H1 (cell line): ENCODE measurements at regions not wholly inside any gene's neighbourhood (a gene's known extent, or its start where the extent isn't known, plus 50 kb on each side); places are given as distances from the start of the nearest gene placed in this dataset.

Experiments used
- CTCF ChIA-PET: fragments of 300-600 bp; sonication (Branson Sonifier 250); formaldehyde crosslinking; loops from one replicate; lab custom pipeline; 2021; ENCODE audit not compliant: partially characterized antibody; lab: Charles Lee
- POLR2A ChIA-PET: fragments of 300-600 bp; sonication (Branson Sonifier 250); formaldehyde crosslinking; loops from one replicate; lab custom pipeline; 2021; ENCODE audit warnings: inconsistent platforms; ENCODE audit not compliant: partially characterized antibody; lab: Charles Lee
- DNase-seq, 2 experiments: peaks; one replicate each; pipeline versions ENCODE4 v3.0.0 to v3.0.0-alpha.2; 2010 to 2022; ENCODE audit warnings: low spot score in 2 of 2, low read depth in 1 of 2, mixed read lengths in 1 of 2
- FAIRE-seq: peaks from 2 replicates; lab custom pipeline; 2011; peaks lifted over from hg19 to GRCh38; lab: Jason Lieb, UNC
- H2AFZ ChIP-seq: 2 replicates; pipeline ENCODE4 v1.8.1; 2012; ENCODE audit warnings: low read length, inconsistent platforms
- H2AK5ac ChIP-seq: 2 replicates; pipeline ENCODE4 v1.6.1; 2013; ENCODE audit warnings: low read depth, low read length
- H2BK120ac ChIP-seq: replicated peaks from 2 replicates; pipeline ENCODE3; 2013; ENCODE audit warnings: low read depth, low read length, inconsistent platforms
- H2BK12ac ChIP-seq: 2 replicates; pipeline ENCODE4 v1.6.1; 2013; ENCODE audit warnings: low read depth, low read length
- H2BK15ac ChIP-seq: 2 replicates; pipeline ENCODE4 v1.6.1; 2013; ENCODE audit warnings: low read length
- H2BK20ac ChIP-seq: 2 replicates; pipeline ENCODE4 v1.6.1; 2013; ENCODE audit warnings: low read length
- H2BK5ac ChIP-seq: 2 replicates; pipeline ENCODE4 v1.6.1; 2013; ENCODE audit warnings: low read depth, low read length
- H3K14ac ChIP-seq: 2 replicates; pipeline ENCODE4 v1.6.1; 2013; ENCODE audit warnings: inconsistent platforms; ENCODE audit not compliant: insufficient read length
- H3K18ac ChIP-seq: 2 replicates; pipeline ENCODE4 v1.6.1; 2013; ENCODE audit warnings: low read length; ENCODE audit errors: extremely low read depth
- H3K23ac ChIP-seq: 2 replicates; pipeline ENCODE4 v1.6.1; 2013; ENCODE audit warnings: inconsistent platforms; ENCODE audit not compliant: insufficient read length
- H3K23me2 ChIP-seq: 2 replicates; pipeline ENCODE4 v1.6.1; 2013; ENCODE audit warnings: low read depth, low read length
- H3K27ac ChIP-seq: 2 replicates; pipeline ENCODE4 v1.6.1; 2011; ENCODE audit warnings: low read depth, low read length, inconsistent platforms
- H3K27me3 ChIP-seq, 4 experiments: replicated peaks in 1 of 4; 1 replicate in 1 of 4; 2 replicates in 3 of 4; pipeline versions ENCODE4 v1.6.1 to v1.8.1; 2011 to 2013; ENCODE audit warnings: low read length in 3 of 4, mild to moderate bottlenecking in 3 of 4, inconsistent platforms in 2 of 4, mixed read lengths in 2 of 4, moderate library complexity in 1 of 4; ENCODE audit not compliant: control insufficient read depth in 3 of 4, insufficient read depth in 3 of 4; ENCODE audit errors: extremely low read depth in 1 of 4
- H3K36me3 ChIP-seq, 4 experiments: 2 replicates each; pipeline versions ENCODE4 v1.6.1 to v1.8.1; 2011 to 2013; ENCODE audit warnings: mild to moderate bottlenecking in 4 of 4, low read length in 3 of 4, moderate library complexity in 2 of 4, control low read depth in 1 of 4, inconsistent platforms in 1 of 4; ENCODE audit not compliant: insufficient read depth in 4 of 4, control insufficient read depth in 2 of 4
- H3K4ac ChIP-seq: replicated peaks from 2 replicates; pipeline ENCODE3; 2013; ENCODE audit warnings: low read length, low read depth, mixed read lengths, inconsistent platforms; ENCODE audit not compliant: insufficient read length
- H3K4me1 ChIP-seq, 4 experiments: replicated peaks in 1 of 4; 1 replicate in 1 of 4; 2 replicates in 3 of 4; pipeline versions ENCODE4 v1.6.1 to v1.8.1; 2011 to 2013; ENCODE audit warnings: low read length in 3 of 4, inconsistent platforms in 2 of 4, mixed read lengths in 1 of 4; ENCODE audit not compliant: insufficient read depth in 4 of 4, control insufficient read depth in 3 of 4
- H3K4me2 ChIP-seq, 2 experiments: 2 replicates each; pipeline versions ENCODE4 v1.6.1 to v1.8.1; 2011 to 2013; ENCODE audit warnings: low read depth in 2 of 2, low read length in 2 of 2, control low read depth in 1 of 2, inconsistent platforms in 1 of 2, mild to moderate bottlenecking in 1 of 2; ENCODE audit not compliant: insufficient read depth in 1 of 2
- H3K4me3 ChIP-seq, 4 experiments: fragments of 200-600, 300-600 bp in 1 of 4; sonication (generic), shearing (Covaris generic), sonication (Bioruptor Twin) in 1 of 4; 2 replicates each; pipeline versions ENCODE4 v1.5.1 to v1.8.1; 2011 to 2016; ENCODE audit warnings: low read length in 4 of 4, low read depth in 3 of 4, control low read depth in 2 of 4, inconsistent platforms in 2 of 4, mild to moderate bottlenecking in 2 of 4, mixed read lengths in 1 of 4, moderate library complexity in 1 of 4; ENCODE audit not compliant: insufficient read depth in 2 of 4; ENCODE audit errors: extremely low read depth in 1 of 4
- H3K56ac ChIP-seq: replicated peaks from 2 replicates; pipeline ENCODE3; 2013; ENCODE audit warnings: low read depth, mild to moderate bottlenecking, mixed read lengths, low read length, inconsistent platforms; ENCODE audit not compliant: insufficient read length
- H3K79me1 ChIP-seq: 2 replicates; pipeline ENCODE4 v1.6.1; 2013; ENCODE audit warnings: low read depth, low read length, control low read depth
- H3K79me2 ChIP-seq, 2 experiments: 2 replicates each; pipeline versions ENCODE4 v1.6.1 to v1.8.1; 2012 to 2013; ENCODE audit warnings: low read length in 2 of 2, mild to moderate bottlenecking in 2 of 2, inconsistent platforms in 1 of 2; ENCODE audit not compliant: insufficient read depth in 2 of 2, control insufficient read depth in 1 of 2
- H3K9ac ChIP-seq, 4 experiments: replicated peaks in 1 of 4; 1 replicate in 1 of 4; 2 replicates in 3 of 4; pipeline versions ENCODE4 v1.6.1 to v1.8.1; 2011 to 2013; ENCODE audit warnings: low read depth in 3 of 4, low read length in 3 of 4, control low read depth in 2 of 4, mild to moderate bottlenecking in 2 of 4, moderate library complexity in 2 of 4, inconsistent platforms in 1 of 4; ENCODE audit errors: extremely low read depth in 1 of 4
- H3K9me3 ChIP-seq, 2 experiments: 2 replicates each; pipeline versions ENCODE4 v1.6.1 to v1.8.1; 2012 to 2013; ENCODE audit warnings: mild to moderate bottlenecking in 2 of 2, moderate library complexity in 2 of 2, control low read depth in 1 of 2, inconsistent platforms in 1 of 2, low read depth in 1 of 2, low read length in 1 of 2, mixed read lengths in 1 of 2; ENCODE audit not compliant: insufficient read depth in 2 of 2
- H4K20me1 ChIP-seq, 2 experiments: replicated peaks in 1 of 2; 2 replicates each; pipeline versions ENCODE3 to v1.8.1; 2011 to 2013; ENCODE audit warnings: inconsistent platforms in 2 of 2, low read length in 2 of 2, mild to moderate bottlenecking in 1 of 2; ENCODE audit not compliant: insufficient read depth in 2 of 2, control insufficient read depth in 1 of 2
- H4K5ac ChIP-seq: 2 replicates; pipeline ENCODE4 v1.6.1; 2013; ENCODE audit warnings: low read length, low read depth, mixed read lengths, inconsistent platforms; ENCODE audit not compliant: insufficient read length
- H4K8ac ChIP-seq: 2 replicates; pipeline ENCODE4 v1.8.0; 2013; ENCODE audit warnings: mild to moderate bottlenecking, moderate library complexity, low read length, inconsistent platforms; ENCODE audit not compliant: insufficient read depth; ENCODE audit errors: extremely low read depth
- H4K91ac ChIP-seq: replicated peaks from 2 replicates; pipeline ENCODE3; 2013; ENCODE audit warnings: low read length, mixed read lengths, inconsistent platforms; ENCODE audit not compliant: insufficient read length
- CBX5 ChIP-seq: fragments of 300-800, 300-1000 bp; sonication (generic); IDR thresholded peaks from 2 replicates; pipeline ENCODE4 v1.7.1; 2016; ENCODE audit warnings: antibody characterized with exemption, low read length, low read depth
- CTBP2 ChIP-seq: IDR thresholded peaks from 2 replicates; pipeline ENCODE4 v1.7.0; 2011; ENCODE audit warnings: borderline replicate concordance, mild to moderate bottlenecking, moderate library complexity, mixed read lengths, low read length; ENCODE audit not compliant: insufficient read depth, insufficient read length
- HDAC2 ChIP-seq, 2 experiments: fragments of 300-600 bp in 1 of 2; sonication (generic) in 1 of 2; IDR thresholded peaks; 2 replicates each; pipeline ENCODE4 v1.6.1; 2011 to 2012; ENCODE audit warnings: low read depth in 2 of 2, low read length in 2 of 2, mild to moderate bottlenecking in 2 of 2, moderate library complexity in 2 of 2, borderline replicate concordance in 1 of 2, inconsistent platforms in 1 of 2
- RAD21 ChIP-seq, 2 experiments: IDR thresholded peaks in 1 of 2; conservative IDR thresholded peaks in 1 of 2; 2 replicates each; pipeline ENCODE4 v1.6.1; 2011; ENCODE audit warnings: low read depth in 2 of 2, low read length in 2 of 2, improper control_type of control experiment in 1 of 2, inconsistent platforms in 1 of 2, mild to moderate bottlenecking in 1 of 2, moderate library complexity in 1 of 2
- SIRT6 ChIP-seq: IDR thresholded peaks from one replicate; pipeline ENCODE4 v1.7.1; 2012; ENCODE audit warnings: low read length, inconsistent platforms
- SUZ12 ChIP-seq: fragments of 200-600 bp; sonication (generic); IDR thresholded peaks from 2 replicates; pipeline ENCODE4 v1.6.1; 2012; ENCODE audit warnings: mild to moderate bottlenecking, inconsistent platforms, low read length, moderate library complexity, mixed read lengths
- WGBS, 2 experiments: shearing (Covaris generic) in 1 of 2; methylation state at CpG; one replicate each; pipeline versions ENCODE4 v1.1.6 to v1.1.7; 2013 to 2015; ENCODE audit warnings: low lambda C conversion rate in 2 of 2, mixed read lengths in 2 of 2, inconsistent platforms in 1 of 2, low coverage in 1 of 2, missing lambda C conversion rate in 1 of 2; ENCODE audit not compliant: insufficient replicate concordance in 2 of 2, insufficient coverage in 1 of 2, insufficient read length in 1 of 2; ENCODE audit errors: extremely low coverage in 1 of 2, missing lambda C conversion rate in 1 of 2; 5-methylcytosine and 5-hydroxymethylcytosine counted together

DNA sequence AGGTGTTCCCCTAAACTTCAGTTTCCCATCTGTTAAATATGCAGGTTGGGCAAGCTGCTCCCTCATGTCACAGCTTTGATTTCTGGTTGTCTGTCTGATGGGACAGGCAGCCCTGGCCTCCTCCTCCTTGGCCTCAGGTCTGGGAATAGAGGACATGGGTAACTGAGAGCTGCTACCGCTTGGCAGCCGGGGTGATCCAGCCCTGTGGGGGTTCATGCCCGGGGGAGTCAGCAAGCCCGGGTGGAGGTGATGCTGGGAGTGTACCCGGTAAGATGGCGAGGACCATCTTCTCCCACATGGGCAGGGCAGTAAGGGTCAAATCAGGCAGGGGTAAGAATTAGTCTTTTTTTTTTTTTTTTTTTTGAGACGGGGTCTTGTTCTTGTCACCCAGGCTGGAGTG, 845.0 kb downstream of the TBC1D22A start:
- H4K5ac ChIP-seq = no peak overlapping the region
- no peak overlapping the region for H3K27ac ChIP-seq
- no peak overlapping the region for H3K18ac ChIP-seq
- no peaks in the 10 kb centered on the region for H3K4me1 ChIP-seq
- POLR2A ChIA-PET = no interaction called here
- H2AFZ ChIP-seq = no peak overlapping the region
- H3K9me3 ChIP-seq = peaks cover 8 to 53% of the 10 kb centered on the region in 2 experiments; a peak in 2 of 4 replicates
- no peak overlapping the region for H4K91ac ChIP-seq
- no peak overlapping the region for H2AK5ac ChIP-seq
- H2BK5ac ChIP-seq = no peak overlapping the region
- FAIRE-seq (no peak), DNase-seq (no peak)
- CTCF ChIA-PET = no interaction called here
- H3K79me1 ChIP-seq = no peaks in the 10 kb centered on the region
- no peak overlapping the region for H3K4ac ChIP-seq
- H3K36me3 ChIP-seq = no peaks in the 10 kb centered on the region
- H3K23me2 ChIP-seq = no peaks in the 10 kb centered on the region
- no peak overlapping the region for H4K8ac ChIP-seq
- H3K4me2 ChIP-seq = no peak overlapping the region
- no peak overlapping the region for H2BK15ac ChIP-seq
- no peak overlapping the region for H3K4me3 ChIP-seq
- H3K9ac ChIP-seq = no peak overlapping the region
- no peak overlapping the region for H2BK20ac ChIP-seq
- no peak overlapping the region for H2BK120ac ChIP-seq
- H3K27me3 ChIP-seq = no peaks in the 10 kb centered on the region
- TF ChIP-seq SIRT6 = no peak
- TF ChIP-seq HDAC2 (IDR thresholded peaks at IDR 0.05; ENCODE audit: borderline replicate concordance in 1 of 2, low read depth in 2 of 2, low read length in 2 of 2) = no peak
- no peak for TF ChIP-seq CBX5
- TF ChIP-seq CTBP2 = no peak
- no peak for TF ChIP-seq RAD21 (IDR thresholded peaks at IDR 0.05 in 1 of 2, conservative IDR thresholded peaks at IDR 0.05 in 1 of 2; ENCODE audit: low read depth in 2 of 2, low read length in 2 of 2)
- no peak for TF ChIP-seq SUZ12
- no peak overlapping the region for H2BK12ac ChIP-seq
- no peaks in the 10 kb centered on the region for H4K20me1 ChIP-seq
- no peak overlapping the region for H3K23ac ChIP-seq
- WGBS, 2 experiments = 88% methylated on average over 6 of the region's 7 CpGs; no CpG with 5 or more reads in 1 of the 2 experiments
- H3K79me2 ChIP-seq = no peaks in the 10 kb centered on the region
- no peak overlapping the region for H3K56ac ChIP-seq
- H3K14ac ChIP-seq = no peak overlapping the region
